C4-2B (cell line): ENCODE measurements at regions not wholly inside any gene's neighbourhood (a gene's known extent, or its start where the extent isn't known, plus 50 kb on each side); places are given as distances from the start of the nearest gene placed in this dataset.

Source experiments
- CTCF ChIP-seq: fragments of 450-650 bp; conservative IDR thresholded peaks from 2 replicates; pipeline ENCODE4 v1.5.1; 2017; ENCODE audit warnings: mild to moderate bottlenecking
- ZFX ChIP-seq: fragments of 450-650 bp; IDR thresholded peaks from 2 replicates; pipeline ENCODE4 v1.6.1; 2017

GRCh38 chr1:203932556-203932955 lies 71.2 kb downstream of the SNRPE start:
- no peak for TF ChIP-seq CTCF
- TF ChIP-seq ZFX: no peak
